HEK293T (cell line): ENCODE measurements at regions not wholly inside any gene's neighbourhood (a gene's known extent, or its start where the extent isn't known, plus 50 kb on each side); places are given as distances from the start of the nearest gene placed in this dataset.

Source experiments
- ARNT ChIP-seq: fragments of 450-650 bp; IDR thresholded peaks from 2 replicates; pipeline ENCODE4 v1.6.1; 2017; ENCODE audit warnings: mild to moderate bottlenecking
- CTBP1 ChIP-seq: fragments of 450-650 bp; IDR thresholded peaks from 2 replicates; pipeline ENCODE4 v1.6.1; 2016; ENCODE audit warnings: borderline replicate concordance
- L3MBTL2 ChIP-seq: fragments of 450-650 bp; conservative IDR thresholded peaks from 2 replicates; pipeline ENCODE4 v1.6.1; 2016; ENCODE audit warnings: mild to moderate bottlenecking
- SP1 ChIP-seq: fragments of 450-650 bp; IDR thresholded peaks from 2 replicates; pipeline ENCODE4 v1.6.1; 2017
- SUZ12 ChIP-seq: fragments of 450-650 bp; IDR thresholded peaks from 2 replicates; pipeline ENCODE4 v1.6.1; 2016; ENCODE audit warnings: mild to moderate bottlenecking

GRCh38 chr16:54506214-54506580 is 219.6 kb upstream of the IRX3 start:
- TF ChIP-seq ARNT (no peak), L3MBTL2 (no peak), CTBP1 (no peak), SP1 (no peak), SUZ12 (no peak)
